NCI-H524 treated with DMSO at 0.1 percent for 48 hours (cell line): ENCODE measurements at regions not wholly inside any gene's neighbourhood (a gene's known extent, or its start where the extent isn't known, plus 50 kb on each side); places are given as distances from the start of the nearest gene placed in this dataset.

Experiments used
- DNase-seq: peaks from one replicate; lab custom pipeline; 2025; lab: John Stamatoyannopoulos, UW

GRCh38 chr1:87194856-87195255 is 133.8 kb upstream of the LMO4 start:
- DNase-seq, result no peak

DNA sequence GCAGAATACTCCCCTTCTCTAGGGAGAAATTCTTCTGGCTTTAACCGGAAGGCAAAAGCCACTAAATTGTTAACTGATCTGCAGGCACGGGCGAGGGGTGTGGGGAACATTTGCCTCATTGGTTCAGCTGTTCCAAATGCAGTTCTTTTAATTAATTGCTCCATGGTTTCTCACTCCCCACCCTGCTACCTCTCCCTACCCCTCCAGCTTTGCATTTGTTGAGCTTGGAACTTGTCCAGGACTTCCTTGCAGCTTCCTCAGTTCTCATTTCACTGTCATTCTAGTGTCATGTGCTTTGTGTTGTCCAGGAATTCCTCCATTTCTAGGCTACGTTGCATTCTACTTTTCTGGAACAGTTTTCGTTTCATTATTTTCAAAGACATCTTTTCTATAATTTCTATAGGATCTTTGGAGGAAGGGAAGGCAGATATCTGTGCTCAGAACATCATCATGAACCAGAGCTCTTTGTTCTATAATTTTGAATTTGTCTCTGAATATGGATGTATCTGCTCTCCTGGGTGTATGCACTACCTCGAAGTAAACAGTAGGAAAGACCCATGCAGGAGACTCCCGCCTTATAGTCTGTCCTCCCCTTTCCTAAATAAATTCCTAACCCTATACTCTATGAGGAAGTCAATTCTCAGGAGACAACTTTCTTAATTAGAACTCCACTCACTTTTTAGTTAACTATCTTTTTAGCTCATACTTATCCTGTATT is 132.4 kb upstream of the LMO4 start:
- no peak for DNase-seq

DNA sequence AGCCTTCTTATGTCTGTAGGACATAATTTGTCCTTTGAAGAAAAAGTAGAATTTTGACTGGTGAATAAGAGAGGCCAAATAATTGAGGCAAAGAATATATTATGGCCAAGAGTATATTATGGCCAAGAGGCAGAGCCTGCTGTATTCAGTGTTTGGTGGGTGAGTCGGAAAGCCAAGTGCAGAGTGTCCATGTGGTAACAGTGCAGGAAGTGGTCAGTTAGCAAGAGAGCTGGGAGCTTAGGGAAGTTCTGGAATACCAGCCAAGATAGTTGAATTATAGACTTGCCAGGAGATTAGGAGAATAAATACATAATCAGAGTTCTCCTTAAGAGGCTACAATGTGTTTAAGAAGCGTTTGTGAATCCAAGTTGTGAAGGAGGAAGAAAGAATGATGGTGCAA is 131.5 kb upstream of the LMO4 start:
- no peak for DNase-seq

GRCh38 chr1:87197641-87198040 is 131.0 kb upstream of the LMO4 start:
- no peak for DNase-seq

DNA sequence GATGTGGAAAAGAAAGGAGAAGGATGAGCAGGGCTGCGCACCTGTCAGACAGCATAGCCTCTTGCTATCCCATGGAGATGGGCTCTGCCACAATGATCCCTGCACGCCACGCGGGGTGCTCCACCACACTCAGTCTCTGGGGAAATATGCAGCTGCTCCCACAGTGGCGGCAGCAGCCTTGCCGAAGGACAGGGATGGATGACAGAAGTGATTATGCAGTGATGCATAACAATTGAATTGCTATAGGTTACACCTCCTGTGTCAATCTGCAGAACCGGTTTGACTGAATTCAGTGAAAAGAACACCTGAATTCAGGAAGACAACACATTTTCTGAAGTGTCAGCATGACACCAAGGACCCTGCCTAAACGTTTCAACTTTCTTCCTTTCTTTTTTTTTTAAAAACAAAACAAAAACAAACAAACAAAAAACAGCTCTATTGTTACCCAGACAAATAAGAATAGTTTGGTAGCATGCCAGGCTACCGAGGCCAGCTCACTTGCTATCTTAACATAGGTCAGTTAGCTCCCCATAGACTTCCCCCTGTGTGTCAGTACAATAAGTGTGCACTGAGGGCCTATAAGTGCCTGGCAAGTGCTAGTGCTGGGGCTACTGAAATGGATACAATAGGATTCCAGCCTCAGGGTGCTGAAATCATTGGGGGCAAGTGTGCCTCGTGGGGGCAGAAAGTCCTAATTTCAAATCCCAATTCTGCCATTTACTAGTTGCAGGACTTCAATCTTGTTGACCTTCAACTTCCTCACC is 127.6 kb upstream of the LMO4 start:
- DNase-seq, result no peak

GRCh38 chr1:87201768-87202167 is 126.9 kb upstream of the LMO4 start:
- no peak for DNase-seq

GRCh38 chr1:87202451-87202850 is 126.2 kb upstream of the LMO4 start:
- no peak for DNase-seq

DNA sequence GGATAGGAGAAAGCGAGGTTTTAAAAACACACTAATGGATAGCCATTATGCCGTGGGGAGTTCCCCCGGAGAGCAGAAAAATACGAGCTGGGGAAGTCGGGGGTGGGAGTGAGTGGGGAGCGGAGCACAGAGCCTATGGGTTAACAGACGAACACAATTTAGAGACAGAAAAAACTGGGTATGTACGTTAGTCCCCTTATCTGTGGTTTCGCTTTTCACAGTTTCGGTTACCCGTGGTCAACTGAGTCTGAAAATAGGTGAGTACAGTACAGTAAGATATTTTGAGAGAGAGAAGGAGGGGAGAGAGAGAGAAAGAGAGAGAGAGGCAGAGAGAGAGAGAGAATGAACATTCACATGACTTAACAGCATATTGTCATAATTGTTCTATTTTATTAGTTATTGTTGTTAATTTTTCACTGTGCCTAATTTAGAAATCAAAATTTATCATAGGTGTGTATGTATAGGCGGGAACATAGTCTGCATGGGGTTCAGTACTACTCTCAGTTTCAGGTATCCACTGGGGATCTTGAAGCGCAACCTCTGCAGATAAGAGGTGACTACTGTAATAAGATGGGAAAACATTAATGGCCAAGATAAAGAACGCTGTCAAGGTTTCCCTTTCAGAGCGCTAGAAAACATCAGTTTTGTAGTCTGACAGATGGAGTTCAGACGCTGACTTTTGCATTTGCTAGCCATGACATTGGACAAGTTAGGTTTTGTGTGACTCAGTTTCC is 125.6 kb upstream of the LMO4 start:
- no peak for DNase-seq

GRCh38 chr1:87203904-87204303 is 124.8 kb upstream of the LMO4 start:
- DNase-seq, result no peak

DNA sequence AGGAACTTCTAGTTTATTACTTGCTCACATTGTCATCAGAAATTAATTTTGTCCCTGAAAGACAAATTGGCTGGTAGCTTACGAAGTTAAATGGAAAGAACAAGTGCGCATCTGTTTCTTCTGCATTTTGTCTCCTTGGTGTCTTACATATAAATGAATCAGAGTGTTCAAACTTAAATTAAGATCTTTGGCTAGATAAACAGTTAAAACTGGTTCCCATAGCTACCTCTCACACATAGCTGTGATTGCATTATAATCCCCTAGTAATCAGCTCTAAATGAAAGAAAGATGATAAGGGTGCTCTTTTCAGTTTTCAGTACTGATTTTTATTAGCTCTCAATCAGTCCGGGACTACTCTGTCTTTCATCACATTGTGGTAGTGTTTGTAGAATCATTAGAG is 124.2 kb upstream of the LMO4 start:
- DNase-seq, result no peak

DNA sequence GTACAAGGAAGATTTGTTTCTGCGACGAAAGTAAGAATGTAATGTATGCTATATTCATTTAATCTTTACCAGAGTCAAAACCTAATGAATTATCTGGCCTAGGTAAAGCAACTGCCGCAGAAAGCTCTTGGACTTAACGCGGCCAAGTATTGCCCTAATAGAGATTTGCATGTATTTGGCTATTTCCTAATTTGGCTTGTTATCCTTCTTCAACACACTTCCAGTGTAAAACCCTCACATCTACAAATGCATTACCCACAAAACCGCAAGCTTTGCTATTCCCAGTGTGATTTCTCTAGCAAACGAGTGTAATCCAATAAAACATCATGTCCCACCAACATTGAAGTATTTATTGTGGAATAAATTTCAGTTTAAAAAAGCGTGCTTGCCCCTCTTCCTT is 123.8 kb upstream of the LMO4 start:
- DNase-seq, result no peak

GRCh38 chr1:87206044-87206831 is 122.4 kb upstream of the LMO4 start:
- no peak for DNase-seq

DNA sequence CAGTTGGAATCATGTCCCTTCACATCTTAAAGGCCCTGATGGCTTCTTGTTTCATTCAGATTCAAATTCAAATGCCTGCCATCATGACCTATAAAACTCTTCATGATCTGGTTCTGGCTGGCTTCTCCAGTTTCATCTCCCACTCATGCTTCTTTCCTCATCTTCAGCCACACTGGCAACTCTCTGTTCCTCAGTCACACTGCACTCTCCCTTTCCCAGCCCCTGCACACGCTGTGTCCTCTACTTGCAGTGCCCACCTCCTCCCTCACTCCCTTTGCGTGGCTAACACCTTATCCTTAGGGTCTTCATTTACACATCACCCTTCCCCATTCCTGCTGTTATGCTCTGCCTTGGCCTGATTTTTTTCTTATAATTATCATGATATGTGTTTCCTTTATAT is 120.6 kb upstream of the LMO4 start:
- no peak for DNase-seq

GRCh38 chr1:87208931-87209330 is 119.7 kb upstream of the LMO4 start:
- DNase-seq, result no peak

- DNase-seq, result no peak
These were observed 118.5 kb upstream of the LMO4 start for GRCh38 chr1:87210151-87210550.

GRCh38 chr1:87212431-87213134 is 116.1 kb upstream of the LMO4 start:
- DNase-seq, result peak; percentile 53

DNA sequence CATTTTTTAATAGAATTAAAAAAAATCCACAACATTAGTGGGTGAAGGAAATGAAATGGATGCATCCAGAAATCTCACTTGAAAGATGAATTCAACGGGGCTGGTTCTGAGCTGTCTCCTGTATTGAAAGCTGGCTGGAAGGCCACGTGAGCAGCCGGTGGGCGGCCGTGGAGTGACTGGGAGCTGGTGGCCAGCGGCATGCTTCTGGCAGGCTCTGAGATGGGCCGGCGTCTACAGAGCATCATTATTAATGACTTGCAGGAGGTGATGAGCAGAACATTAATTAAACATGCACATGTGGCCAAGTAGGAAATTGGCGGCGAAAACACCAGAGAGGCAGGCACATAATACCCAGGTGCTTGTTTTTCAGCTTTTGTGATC is 115.6 kb upstream of the LMO4 start:
- no peak for DNase-seq

DNA sequence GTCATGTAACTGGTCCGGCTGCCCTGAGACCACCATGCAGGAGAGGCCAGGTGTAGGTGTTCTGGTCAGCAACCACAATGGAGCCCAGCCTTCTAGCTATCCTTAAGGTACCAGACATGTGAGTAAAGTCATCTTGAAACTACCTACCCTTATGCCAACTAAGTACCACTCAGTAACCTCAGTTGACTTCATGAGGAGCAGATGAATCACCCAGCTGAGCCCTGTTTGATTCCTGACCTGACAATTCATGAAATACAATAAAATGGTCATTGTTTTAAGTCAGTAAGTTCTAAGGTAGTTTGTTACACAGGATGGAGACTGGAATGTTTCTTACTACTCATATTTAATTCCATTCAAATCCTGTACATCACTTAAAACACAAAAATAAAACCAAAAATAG is 113.1 kb upstream of the LMO4 start:
- DNase-seq, result no peak

DNA sequence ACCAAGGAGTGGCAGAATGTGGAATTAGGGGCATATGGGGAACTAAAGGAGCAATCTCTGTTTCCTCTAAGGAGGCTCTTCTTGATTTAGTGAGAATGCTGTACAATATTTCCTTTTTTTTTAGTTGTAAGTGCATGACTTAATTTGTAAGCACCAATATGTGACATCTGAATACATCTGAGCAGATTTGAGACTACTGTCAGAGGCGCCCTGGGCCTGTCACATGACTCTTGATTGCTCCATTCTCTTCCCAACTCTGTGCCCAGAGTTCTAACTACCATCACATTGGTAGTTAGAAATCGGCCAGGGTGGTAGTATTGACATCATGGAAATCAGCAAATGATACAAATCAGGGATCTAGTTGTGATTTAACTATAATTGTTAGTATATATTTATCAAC is 110.1 kb upstream of the LMO4 start:
- no peak for DNase-seq

DNA sequence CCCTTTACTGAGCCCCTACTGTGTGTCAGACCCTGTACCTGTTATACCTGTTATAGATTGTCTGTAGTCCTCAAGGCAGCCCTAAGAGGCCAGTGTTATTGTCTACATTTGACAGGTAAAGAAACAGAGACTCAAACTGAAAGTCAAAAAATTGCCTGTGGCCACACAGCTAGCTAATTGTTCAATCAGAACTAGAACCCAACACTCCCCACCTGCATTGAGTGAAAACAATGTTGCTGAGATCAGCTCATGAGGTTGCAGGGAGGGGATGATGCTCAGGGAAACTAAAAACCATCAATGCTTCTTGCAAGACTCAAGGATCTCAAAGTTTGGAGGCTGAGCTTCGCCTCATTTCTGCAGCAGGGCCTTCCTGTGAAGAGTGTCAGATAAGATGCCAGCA is 109.5 kb upstream of the LMO4 start:
- DNase-seq, result no peak

- no peak for DNase-seq
These were observed 109.1 kb upstream of the LMO4 start for GRCh38 chr1:87219626-87220025.

GRCh38 chr1:87220993-87221392 is 107.7 kb upstream of the LMO4 start:
- DNase-seq, result no peak
